ENCODE measurements at regions not wholly inside any gene's neighbourhood (a gene's known extent, or its start where the extent isn't known, plus 50 kb on each side); places are given as distances from the start of the nearest gene placed in this dataset.

- TF ChIP-seq, protein P1, sequence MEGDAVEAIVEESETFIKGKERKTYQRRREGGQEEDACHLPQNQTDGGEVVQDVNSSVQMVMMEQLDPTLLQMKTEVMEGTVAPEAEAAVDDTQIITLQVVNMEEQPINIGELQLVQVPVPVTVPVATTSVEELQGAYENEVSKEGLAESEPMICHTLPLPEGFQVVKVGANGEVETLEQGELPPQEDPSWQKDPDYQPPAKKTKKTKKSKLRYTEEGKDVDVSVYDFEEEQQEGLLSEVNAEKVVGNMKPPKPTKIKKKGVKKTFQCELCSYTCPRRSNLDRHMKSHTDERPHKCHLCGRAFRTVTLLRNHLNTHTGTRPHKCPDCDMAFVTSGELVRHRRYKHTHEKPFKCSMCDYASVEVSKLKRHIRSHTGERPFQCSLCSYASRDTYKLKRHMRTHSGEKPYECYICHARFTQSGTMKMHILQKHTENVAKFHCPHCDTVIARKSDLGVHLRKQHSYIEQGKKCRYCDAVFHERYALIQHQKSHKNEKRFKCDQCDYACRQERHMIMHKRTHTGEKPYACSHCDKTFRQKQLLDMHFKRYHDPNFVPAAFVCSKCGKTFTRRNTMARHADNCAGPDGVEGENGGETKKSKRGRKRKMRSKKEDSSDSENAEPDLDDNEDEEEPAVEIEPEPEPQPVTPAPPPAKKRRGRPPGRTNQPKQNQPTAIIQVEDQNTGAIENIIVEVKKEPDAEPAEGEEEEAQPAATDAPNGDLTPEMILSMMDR (IDR thresholded peaks at IDR 0.05; ENCODE audit: poor library complexity, severe bottlenecking), result no peak
- TF ChIP-seq, protein P2, sequence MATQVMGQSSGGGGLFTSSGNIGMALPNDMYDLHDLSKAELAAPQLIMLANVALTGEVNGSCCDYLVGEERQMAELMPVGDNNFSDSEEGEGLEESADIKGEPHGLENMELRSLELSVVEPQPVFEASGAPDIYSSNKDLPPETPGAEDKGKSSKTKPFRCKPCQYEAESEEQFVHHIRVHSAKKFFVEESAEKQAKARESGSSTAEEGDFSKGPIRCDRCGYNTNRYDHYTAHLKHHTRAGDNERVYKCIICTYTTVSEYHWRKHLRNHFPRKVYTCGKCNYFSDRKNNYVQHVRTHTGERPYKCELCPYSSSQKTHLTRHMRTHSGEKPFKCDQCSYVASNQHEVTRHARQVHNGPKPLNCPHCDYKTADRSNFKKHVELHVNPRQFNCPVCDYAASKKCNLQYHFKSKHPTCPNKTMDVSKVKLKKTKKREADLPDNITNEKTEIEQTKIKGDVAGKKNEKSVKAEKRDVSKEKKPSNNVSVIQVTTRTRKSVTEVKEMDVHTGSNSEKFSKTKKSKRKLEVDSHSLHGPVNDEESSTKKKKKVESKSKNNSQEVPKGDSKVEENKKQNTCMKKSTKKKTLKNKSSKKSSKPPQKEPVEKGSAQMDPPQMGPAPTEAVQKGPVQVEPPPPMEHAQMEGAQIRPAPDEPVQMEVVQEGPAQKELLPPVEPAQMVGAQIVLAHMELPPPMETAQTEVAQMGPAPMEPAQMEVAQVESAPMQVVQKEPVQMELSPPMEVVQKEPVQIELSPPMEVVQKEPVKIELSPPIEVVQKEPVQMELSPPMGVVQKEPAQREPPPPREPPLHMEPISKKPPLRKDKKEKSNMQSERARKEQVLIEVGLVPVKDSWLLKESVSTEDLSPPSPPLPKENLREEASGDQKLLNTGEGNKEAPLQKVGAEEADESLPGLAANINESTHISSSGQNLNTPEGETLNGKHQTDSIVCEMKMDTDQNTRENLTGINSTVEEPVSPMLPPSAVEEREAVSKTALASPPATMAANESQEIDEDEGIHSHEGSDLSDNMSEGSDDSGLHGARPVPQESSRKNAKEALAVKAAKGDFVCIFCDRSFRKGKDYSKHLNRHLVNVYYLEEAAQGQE (IDR thresholded peaks at IDR 0.05; ENCODE audit: borderline replicate concordance), result no peak
- TF ChIP-seq EZH2 (IDR thresholded peaks at IDR 0.05; ENCODE audit: borderline replicate concordance, insufficient read depth, low read length, poor library complexity, severe bottlenecking) (no peak), POLR2AphosphoS5 (IDR thresholded peaks at IDR 0.05) (no peak), RAD21 (conservative IDR thresholded peaks at IDR 0.05) (no peak), EP300 (conservative IDR thresholded peaks at IDR 0.05; ENCODE audit: poor library complexity, severe bottlenecking) (no peak), SMC3 (conservative IDR thresholded peaks at IDR 0.05; ENCODE audit: poor library complexity) (no peak), MXI1 (conservative IDR thresholded peaks at IDR 0.05; ENCODE audit: poor library complexity, severe bottlenecking) (no peak), TAF1 (IDR thresholded peaks at IDR 0.05; ENCODE audit: low read depth) (no peak)
Measured at GRCh38 chr13:110812869-110813645, 99.6 kb downstream of the ING1 start.

All from neural cell (in vitro differentiated cells).